DND-41 (cell line): ENCODE measurements at regions not wholly inside any gene's neighbourhood (a gene's known extent, or its start where the extent isn't known, plus 50 kb on each side); places are given as distances from the start of the nearest gene placed in this dataset.

Experiments
- ATAC-seq: fragments of 200-7000 bp; cut with Tn5 transposase; 3 replicates; pipeline ENCODE4 v1.9.1; 2021; ENCODE audit warnings: low read depth; ENCODE audit not compliant: insufficient read depth
- DNase-seq: peaks from one replicate; pipeline ENCODE4 v3.0.0-alpha.2; 2020
- H2AFZ ChIP-seq: 2 replicates; pipeline ENCODE4 v1.6.0; 2012; ENCODE audit warnings: low read depth, low read length
- H3K27ac ChIP-seq: 2 replicates; pipeline ENCODE4 v1.5.1; 2012; ENCODE audit warnings: low read length, inconsistent platforms
- H3K27me3 ChIP-seq: fragments of 200-600 bp; sonication (generic); 2 replicates; pipeline ENCODE4 v1.6.0; 2012; ENCODE audit warnings: low read length, mild to moderate bottlenecking, inconsistent platforms; ENCODE audit not compliant: insufficient read depth, poor library complexity
- H3K36me3 ChIP-seq: 2 replicates; pipeline ENCODE4 v1.5.1; 2012; ENCODE audit warnings: low read length, inconsistent platforms; ENCODE audit not compliant: insufficient read depth
- H3K4me1 ChIP-seq: 2 replicates; pipeline ENCODE4 v1.5.1; 2012; ENCODE audit warnings: mild to moderate bottlenecking, low read length; ENCODE audit not compliant: insufficient read depth
- H3K4me2 ChIP-seq: 2 replicates; pipeline ENCODE4 v1.6.0; 2012; ENCODE audit warnings: mild to moderate bottlenecking, moderate library complexity, low read length, inconsistent platforms; ENCODE audit not compliant: insufficient read depth
- H3K4me3 ChIP-seq, 2 experiments: fragments of 200-600 bp in 1 of 2; shearing (Covaris generic) in 1 of 2; 2 replicates each; pipeline ENCODE4 v1.5.1; 2012 to 2016; ENCODE audit warnings: inconsistent platforms in 2 of 2, low read length in 2 of 2, mild to moderate bottlenecking in 2 of 2, low read depth in 1 of 2, moderate library complexity in 1 of 2
- H3K79me2 ChIP-seq: 2 replicates; pipeline ENCODE4 v1.6.0; 2012; ENCODE audit warnings: low read length, inconsistent platforms; ENCODE audit not compliant: insufficient read depth
- H3K9ac ChIP-seq: 2 replicates; pipeline ENCODE4 v1.6.0; 2012; ENCODE audit warnings: low read depth, mild to moderate bottlenecking, inconsistent platforms, low read length, moderate library complexity
- H3K9me3 ChIP-seq: 2 replicates; pipeline ENCODE4 v1.5.1; 2012; ENCODE audit warnings: low read length, moderate library complexity, mild to moderate bottlenecking, inconsistent platforms; ENCODE audit not compliant: insufficient read depth, severe bottlenecking
- H4K20me1 ChIP-seq: 2 replicates; pipeline ENCODE4 v1.6.0; 2012; ENCODE audit warnings: low read length; ENCODE audit not compliant: insufficient read depth
- EZH2 ChIP-seq: IDR thresholded peaks from 3 replicates; pipeline ENCODE4 v1.6.1; 2012; ENCODE audit warnings: borderline replicate concordance, low read depth, mild to moderate bottlenecking, moderate library complexity, low read length, inconsistent platforms; ENCODE audit not compliant: severe bottlenecking
- TF ChIP-seq, protein P1 (sequence below): IDR thresholded peaks from 2 replicates; pipeline ENCODE4 v1.5.1; 2012; ENCODE audit warnings: borderline replicate concordance, low read length, moderate library complexity, mild to moderate bottlenecking; ENCODE audit not compliant: poor library complexity, severe bottlenecking; ENCODE audit errors: extremely low read depth

DNA sequence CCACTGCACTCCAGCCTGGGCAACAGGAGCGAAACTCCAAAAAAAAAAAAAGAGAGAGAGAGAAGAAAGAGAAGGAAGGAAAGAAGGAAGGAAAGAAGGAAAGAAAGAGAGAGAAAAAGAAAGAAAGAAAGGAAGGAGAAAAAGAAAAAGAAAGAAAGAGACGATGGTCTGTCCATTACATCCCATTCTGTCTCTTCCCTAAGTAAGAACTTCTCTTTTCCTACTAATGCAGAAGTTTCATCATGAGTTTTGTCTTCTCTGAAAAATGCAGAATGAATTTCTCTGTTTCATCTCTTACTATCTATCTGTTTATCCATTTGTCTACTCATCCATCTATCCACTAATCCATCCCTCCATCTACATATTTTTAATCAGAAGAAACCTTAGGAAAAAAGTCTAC lies 94.9 kb upstream of the MED13 start:
- ATAC-seq, result no peak
- H3K36me3 ChIP-seq, result no peaks in the 10 kb centered on the region
- H3K9ac ChIP-seq, result no peak overlapping the region
- DNase-seq, result no peak
- no peaks in the 10 kb centered on the region; the same call in 1 of the 2 replicates for H3K4me1 ChIP-seq
- H4K20me1 ChIP-seq, result no peaks in the 10 kb centered on the region
- H3K27me3 ChIP-seq, result peaks cover 2% of the 10 kb centered on the region
- H3K79me2 ChIP-seq, result no peaks in the 10 kb centered on the region
- H3K4me2 ChIP-seq, result no peak overlapping the region
- no peak overlapping the region for H3K4me3 ChIP-seq
- no peak overlapping the region for H3K27ac ChIP-seq
- H2AFZ ChIP-seq, result no peak overlapping the region
- TF ChIP-seq, protein P1, sequence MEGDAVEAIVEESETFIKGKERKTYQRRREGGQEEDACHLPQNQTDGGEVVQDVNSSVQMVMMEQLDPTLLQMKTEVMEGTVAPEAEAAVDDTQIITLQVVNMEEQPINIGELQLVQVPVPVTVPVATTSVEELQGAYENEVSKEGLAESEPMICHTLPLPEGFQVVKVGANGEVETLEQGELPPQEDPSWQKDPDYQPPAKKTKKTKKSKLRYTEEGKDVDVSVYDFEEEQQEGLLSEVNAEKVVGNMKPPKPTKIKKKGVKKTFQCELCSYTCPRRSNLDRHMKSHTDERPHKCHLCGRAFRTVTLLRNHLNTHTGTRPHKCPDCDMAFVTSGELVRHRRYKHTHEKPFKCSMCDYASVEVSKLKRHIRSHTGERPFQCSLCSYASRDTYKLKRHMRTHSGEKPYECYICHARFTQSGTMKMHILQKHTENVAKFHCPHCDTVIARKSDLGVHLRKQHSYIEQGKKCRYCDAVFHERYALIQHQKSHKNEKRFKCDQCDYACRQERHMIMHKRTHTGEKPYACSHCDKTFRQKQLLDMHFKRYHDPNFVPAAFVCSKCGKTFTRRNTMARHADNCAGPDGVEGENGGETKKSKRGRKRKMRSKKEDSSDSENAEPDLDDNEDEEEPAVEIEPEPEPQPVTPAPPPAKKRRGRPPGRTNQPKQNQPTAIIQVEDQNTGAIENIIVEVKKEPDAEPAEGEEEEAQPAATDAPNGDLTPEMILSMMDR, result no peak
- TF ChIP-seq EZH2, result no peak
- no peaks in the 10 kb centered on the region for H3K9me3 ChIP-seq

DNA sequence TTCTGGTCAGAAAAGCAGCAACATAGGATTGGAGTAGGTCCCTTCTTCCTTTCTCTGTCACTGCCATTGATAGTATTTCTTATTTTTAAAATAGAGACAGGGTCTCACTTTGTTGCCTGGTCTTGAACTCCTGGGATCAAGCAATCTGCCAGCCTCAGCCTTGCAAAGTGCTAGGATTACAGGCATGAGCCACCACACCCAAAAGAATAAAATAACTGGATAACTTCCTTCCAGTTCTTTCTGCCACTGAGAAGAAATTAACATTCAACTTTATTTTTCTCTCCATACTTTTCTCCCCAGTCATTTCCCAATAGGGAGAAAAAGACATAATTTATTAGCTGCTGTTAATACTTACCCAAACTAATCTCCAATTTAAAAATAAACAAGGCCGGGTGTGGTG lies 91.9 kb upstream of the MED13 start:
- no peaks in the 10 kb centered on the region for H3K36me3 ChIP-seq
- H3K4me3 ChIP-seq, result no peak overlapping the region
- no peak overlapping the region for H2AFZ ChIP-seq
- no peaks in the 10 kb centered on the region for H3K27me3 ChIP-seq
- DNase-seq (no peak), ATAC-seq (no peak)
- no peak overlapping the region for H3K9ac ChIP-seq
- H3K79me2 ChIP-seq, result no peaks in the 10 kb centered on the region
- H3K27ac ChIP-seq, result no peak overlapping the region
- TF ChIP-seq EZH2, result no peak
- TF ChIP-seq, protein P1, result no peak
- no peaks in the 10 kb centered on the region for H3K9me3 ChIP-seq
- no peak overlapping the region for H3K4me2 ChIP-seq
- H4K20me1 ChIP-seq, result no peaks in the 10 kb centered on the region
- no peaks in the 10 kb centered on the region for H3K4me1 ChIP-seq

DNA sequence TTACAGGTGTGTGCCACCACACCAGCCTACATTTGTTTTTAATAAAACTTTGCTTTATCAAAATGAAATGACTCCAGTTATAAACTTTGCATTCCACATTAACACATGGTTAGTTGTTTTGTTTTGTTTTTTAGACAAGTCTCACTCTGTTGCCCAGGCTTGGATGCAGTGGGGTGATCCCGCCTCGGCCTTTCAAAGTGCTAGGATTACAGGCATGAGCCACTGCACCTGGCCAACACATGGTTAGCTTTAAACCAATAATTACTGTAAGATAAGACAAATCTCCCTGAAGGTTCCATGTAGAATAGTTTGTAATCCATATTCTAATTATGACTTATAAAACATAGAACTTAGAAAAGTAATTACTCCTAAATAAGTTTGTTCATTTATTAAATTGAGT lies 89.8 kb upstream of the MED13 start:
- Histone ChIP-seq H2AFZ (no peak overlapping the region), H3K27me3 (no peaks in the 10 kb centered on the region), H4K20me1 (no peaks in the 10 kb centered on the region), H3K4me3 (no peak overlapping the region), H3K79me2 (no peaks in the 10 kb centered on the region), H3K27ac (no peak overlapping the region), H3K36me3 (no peaks in the 10 kb centered on the region), H3K4me2 (no peak overlapping the region), H3K4me1 (no peaks in the 10 kb centered on the region), H3K9ac (no peak overlapping the region), H3K9me3 (no peaks in the 10 kb centered on the region)
- no peak for DNase-seq
- TF ChIP-seq, protein P1, result no peak
- no peak for TF ChIP-seq EZH2
- ATAC-seq, result no peak

DNA sequence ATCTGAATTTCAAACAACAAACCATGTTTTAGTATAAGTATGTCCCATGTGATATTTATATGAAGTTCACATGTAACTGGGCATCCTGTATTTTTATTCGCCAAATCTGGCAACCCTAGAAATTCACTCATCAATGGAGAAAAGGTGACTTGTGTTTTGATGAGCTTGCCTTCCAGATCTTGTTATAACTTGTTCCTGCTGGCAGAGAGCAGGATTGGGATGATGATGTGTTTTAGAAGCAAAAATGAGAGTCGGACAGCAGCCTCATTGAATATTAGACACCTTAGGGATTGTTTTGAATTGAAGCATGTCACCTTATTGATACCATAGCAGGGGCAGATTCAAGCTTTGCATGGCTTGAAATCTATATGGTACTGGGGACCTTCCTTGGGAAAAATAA lies 85.4 kb upstream of the MED13 start:
- Histone ChIP-seq H3K4me3 (no peak overlapping the region), H3K9ac (no peak overlapping the region), H3K9me3 (no peaks in the 10 kb centered on the region), H3K4me2 (no peak overlapping the region), H4K20me1 (no peaks in the 10 kb centered on the region), H3K79me2 (no peaks in the 10 kb centered on the region), H3K27ac (no peak overlapping the region), H3K27me3 (no peaks in the 10 kb centered on the region), H2AFZ (no peak overlapping the region), H3K4me1 (no peaks in the 10 kb centered on the region), H3K36me3 (no peaks in the 10 kb centered on the region)
- ATAC-seq, result no peak
- no peak for TF ChIP-seq EZH2
- TF ChIP-seq, protein P1, result no peak
- no peak for DNase-seq
